ENCODE measurements at regions not wholly inside any gene's neighbourhood (a gene's known extent, or its start where the extent isn't known, plus 50 kb on each side); places are given as distances from the start of the nearest gene placed in this dataset.

DNA sequence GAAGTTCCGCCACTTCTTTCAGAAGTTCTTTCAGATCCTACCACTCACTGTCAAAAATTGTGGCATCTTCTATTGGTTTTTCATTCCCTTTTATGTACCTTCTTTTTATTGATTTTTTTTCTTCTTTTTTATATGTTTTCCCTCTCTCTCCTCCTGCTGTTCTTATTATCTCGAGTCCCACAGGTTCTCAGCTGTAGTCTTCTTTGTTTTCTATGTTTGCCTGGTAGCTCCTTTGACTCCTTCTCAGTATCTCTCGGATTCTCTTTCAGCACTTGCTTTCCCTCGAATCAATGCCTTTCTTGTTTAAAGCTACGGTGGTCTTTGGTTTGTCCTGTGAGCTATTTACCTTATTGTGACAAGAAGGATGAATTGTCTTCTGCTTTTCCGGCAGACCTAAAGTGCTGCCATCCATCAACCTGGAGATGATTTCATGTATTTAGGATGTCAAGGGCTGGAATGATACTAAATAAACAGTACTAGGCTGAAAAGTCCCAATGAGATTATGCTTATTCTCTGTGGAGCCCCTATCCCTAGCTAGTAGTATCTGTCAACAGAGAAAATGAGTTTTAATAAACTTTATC is 541.7 kb downstream of the NOVA1 start:
- 61 to 69% (median 67%) methylated on average over 6 of the region's 6 CpGs for WGBS, 5 donors
- TF ChIP-seq POLR2AphosphoS5 (IDR thresholded peaks at IDR 0.05): no peak
- TF ChIP-seq POLR2A (IDR thresholded peaks at IDR 0.05): no peak
- TF ChIP-seq, protein P1, sequence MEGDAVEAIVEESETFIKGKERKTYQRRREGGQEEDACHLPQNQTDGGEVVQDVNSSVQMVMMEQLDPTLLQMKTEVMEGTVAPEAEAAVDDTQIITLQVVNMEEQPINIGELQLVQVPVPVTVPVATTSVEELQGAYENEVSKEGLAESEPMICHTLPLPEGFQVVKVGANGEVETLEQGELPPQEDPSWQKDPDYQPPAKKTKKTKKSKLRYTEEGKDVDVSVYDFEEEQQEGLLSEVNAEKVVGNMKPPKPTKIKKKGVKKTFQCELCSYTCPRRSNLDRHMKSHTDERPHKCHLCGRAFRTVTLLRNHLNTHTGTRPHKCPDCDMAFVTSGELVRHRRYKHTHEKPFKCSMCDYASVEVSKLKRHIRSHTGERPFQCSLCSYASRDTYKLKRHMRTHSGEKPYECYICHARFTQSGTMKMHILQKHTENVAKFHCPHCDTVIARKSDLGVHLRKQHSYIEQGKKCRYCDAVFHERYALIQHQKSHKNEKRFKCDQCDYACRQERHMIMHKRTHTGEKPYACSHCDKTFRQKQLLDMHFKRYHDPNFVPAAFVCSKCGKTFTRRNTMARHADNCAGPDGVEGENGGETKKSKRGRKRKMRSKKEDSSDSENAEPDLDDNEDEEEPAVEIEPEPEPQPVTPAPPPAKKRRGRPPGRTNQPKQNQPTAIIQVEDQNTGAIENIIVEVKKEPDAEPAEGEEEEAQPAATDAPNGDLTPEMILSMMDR (IDR thresholded peaks at IDR 0.05 in 8 of 11, conservative IDR thresholded peaks at IDR 0.05 in 3 of 11): no peak
- peaks cover 0 to 20% (median 9%) of the 10 kb centered on the region in 8 donors for H3K9me3 ChIP-seq
- no peaks in the 10 kb centered on the region for H3K4me1 ChIP-seq
- no peaks in the 10 kb centered on the region for H3K27me3 ChIP-seq (replicated peaks in 1 of 7)
- H3K27ac ChIP-seq: no peak overlapping the region
- DNase-seq: no peak
- no peak overlapping the region for H3K4me3 ChIP-seq
- H3K36me3 ChIP-seq: no peaks in the 10 kb centered on the region
- intact Hi-C loops (cut with DNase I; ENCODE audit: low total_unique reads): no loop called here

- Histone ChIP-seq H3K27ac (no peak overlapping the region), H3K4me1 (no peaks in the 10 kb centered on the region), H3K27me3 (replicated peaks in 1 of 7) (no peaks in the 10 kb centered on the region), H3K36me3 (no peaks in the 10 kb centered on the region), H3K4me3 (no peak overlapping the region), H3K9me3 (peaks cover 0 to 5% (median 0%) of the 10 kb centered on the region in 8 donors)
- intact Hi-C loops (cut with DNase I; ENCODE audit: low total_unique reads): no loop called here
- TF ChIP-seq POLR2A (IDR thresholded peaks at IDR 0.05) (no peak), POLR2AphosphoS5 (IDR thresholded peaks at IDR 0.05) (no peak)
- TF ChIP-seq, protein P1 (IDR thresholded peaks at IDR 0.05 in 8 of 11, conservative IDR thresholded peaks at IDR 0.05 in 3 of 11): no peak
- DNase-seq: no peak
Observed at GRCh38 chr14:26032348-26032747, 565.5 kb downstream of the NOVA1 start.

GRCh38 chr14:26026384-26026783 is 571.4 kb downstream of the NOVA1 start:
- intact Hi-C loops (cut with DNase I; ENCODE audit: low total_unique reads): no loop called here
- TF ChIP-seq, protein P1 (IDR thresholded peaks at IDR 0.05 in 8 of 11, conservative IDR thresholded peaks at IDR 0.05 in 3 of 11): no peak
- no peak for TF ChIP-seq POLR2A (IDR thresholded peaks at IDR 0.05)
- no peak for TF ChIP-seq POLR2AphosphoS5 (IDR thresholded peaks at IDR 0.05)
- WGBS, 5 donors: 77 to 87% (median 82%) methylated on average over 3 of the region's 3 CpGs

GRCh38 chr14:26023967-26024366 is 573.9 kb downstream of the NOVA1 start:
- Histone ChIP-seq H3K4me3 (no peak overlapping the region), H3K27ac (no peak overlapping the region), H3K36me3 (no peaks in the 10 kb centered on the region), H3K27me3 (replicated peaks in 1 of 7) (no peaks in the 10 kb centered on the region), H3K4me1 (no peaks in the 10 kb centered on the region), H3K9me3 (no peaks in the 10 kb centered on the region)
- TF ChIP-seq POLR2A (IDR thresholded peaks at IDR 0.05) (no peak), POLR2AphosphoS5 (IDR thresholded peaks at IDR 0.05) (no peak)
- TF ChIP-seq, protein P1 (IDR thresholded peaks at IDR 0.05 in 8 of 11, conservative IDR thresholded peaks at IDR 0.05 in 3 of 11): no peak
- 60 to 66% (median 63%) methylated on average over 4 of the region's 4 CpGs for WGBS, 5 donors
- intact Hi-C loops (cut with DNase I; ENCODE audit: low total_unique reads): no loop called here
- DNase-seq: no peak

More at GRCh38 chr14:26026384-26026783, 571.4 kb downstream of the NOVA1 start:
- H3K4me3 ChIP-seq: no peak overlapping the region
- DNase-seq: no peak
- H3K27ac ChIP-seq: no peak overlapping the region
- H3K36me3 ChIP-seq: no peaks in the 10 kb centered on the region
- no peaks in the 10 kb centered on the region for H3K27me3 ChIP-seq (replicated peaks in 1 of 7)
- peaks cover 0 to 4% (median 0%) of the 10 kb centered on the region in 8 donors for H3K9me3 ChIP-seq
- no peaks in the 10 kb centered on the region for H3K4me1 ChIP-seq
